NCI-H1417 (cell line): ENCODE measurements at regions not wholly inside any gene's neighbourhood (a gene's known extent, or its start where the extent isn't known, plus 50 kb on each side); places are given as distances from the start of the nearest gene placed in this dataset.
"Not testable (repeated sequence)": the region's sequence is repeated elsewhere in the genome, so short reads cannot be mapped to it uniquely, and the experiment has no call there.

Source experiments
- DNase-seq, 3 experiments: peaks; one replicate each; lab custom pipeline; 2025; lab: John Stamatoyannopoulos, UW

DNA sequence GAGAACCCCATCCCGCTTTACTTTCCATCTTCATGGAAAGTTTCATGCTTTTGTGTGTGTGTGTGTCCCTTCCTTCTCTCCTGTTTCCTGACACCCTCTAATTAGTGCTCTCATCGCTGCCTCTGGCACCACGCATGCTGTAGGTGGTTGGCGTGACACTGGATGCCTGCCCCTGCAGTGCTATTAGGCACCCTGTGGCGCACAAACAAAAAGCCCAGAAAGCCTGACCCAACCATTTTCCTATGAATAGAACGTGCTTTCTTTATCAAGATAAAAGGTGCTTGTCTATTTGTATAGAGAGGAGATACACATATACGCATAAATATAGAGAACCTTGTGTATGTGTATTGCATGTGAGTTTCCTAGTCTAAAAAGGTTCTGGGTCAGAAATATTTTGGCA lies 120.8 kb upstream of the CDCA7L start:
- peak in 2 of 3 experiments; percentile 94 to 98 for DNase-seq

DNA sequence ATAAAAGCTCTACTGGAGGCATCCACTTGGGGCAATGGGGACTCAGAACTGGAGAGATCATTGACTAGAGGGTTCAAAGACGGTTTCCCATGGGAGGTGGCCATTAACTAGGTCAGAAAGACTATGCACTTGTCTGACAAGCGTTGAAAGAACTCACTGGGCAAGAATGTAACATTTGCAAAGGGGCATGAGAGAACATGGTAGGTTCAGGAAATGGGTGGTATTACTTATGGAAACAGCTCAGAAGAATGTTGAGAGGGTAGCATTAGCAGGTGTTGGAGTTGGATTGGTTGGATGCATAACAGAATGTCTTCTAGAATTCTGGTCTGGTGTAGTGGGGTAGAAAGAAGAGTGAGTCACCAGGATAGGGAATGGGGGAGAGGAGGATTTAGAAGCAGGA lies 119.1 kb upstream of the CDCA7L start:
- peak in 1 of 3 experiments; percentile 23 for DNase-seq

DNA sequence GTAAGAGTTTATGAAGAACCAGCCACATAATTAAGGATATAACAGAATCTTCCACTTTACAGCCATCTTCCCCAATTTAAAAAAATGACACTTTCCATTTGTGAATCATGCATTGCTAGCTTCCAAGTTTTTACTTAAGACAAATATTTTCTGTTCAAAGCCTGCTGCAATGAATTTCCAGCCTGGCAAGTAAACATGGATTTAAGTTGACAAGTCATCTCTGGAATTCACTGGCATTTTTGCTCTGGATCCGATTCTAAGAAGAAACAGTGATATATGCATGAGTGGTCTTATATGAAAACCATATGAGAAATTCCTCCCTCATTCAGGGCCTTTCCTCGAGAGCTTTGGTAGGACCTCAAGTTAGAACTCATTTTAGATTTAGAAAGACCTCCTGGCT lies 116.1 kb upstream of the CDCA7L start:
- no peak for DNase-seq

DNA sequence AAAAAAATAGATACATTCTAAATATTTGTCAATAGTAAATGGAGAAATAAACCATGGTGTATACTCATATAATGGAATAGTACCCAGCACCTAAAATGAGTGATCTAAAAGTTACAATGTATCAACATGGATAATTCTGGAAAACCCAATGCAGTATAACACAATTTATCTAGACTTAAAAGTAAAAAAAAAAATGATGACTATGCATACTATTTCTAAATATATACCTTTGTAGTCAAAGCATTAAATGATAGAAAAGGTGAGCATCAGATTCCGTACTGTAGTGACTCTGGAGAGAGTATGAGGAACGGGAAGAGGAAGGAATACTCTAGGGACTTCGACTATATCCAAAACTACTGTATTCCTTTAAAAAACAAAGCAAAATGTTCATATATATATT lies 115.2 kb upstream of the CDCA7L start:
- DNase-seq: no peak

DNA sequence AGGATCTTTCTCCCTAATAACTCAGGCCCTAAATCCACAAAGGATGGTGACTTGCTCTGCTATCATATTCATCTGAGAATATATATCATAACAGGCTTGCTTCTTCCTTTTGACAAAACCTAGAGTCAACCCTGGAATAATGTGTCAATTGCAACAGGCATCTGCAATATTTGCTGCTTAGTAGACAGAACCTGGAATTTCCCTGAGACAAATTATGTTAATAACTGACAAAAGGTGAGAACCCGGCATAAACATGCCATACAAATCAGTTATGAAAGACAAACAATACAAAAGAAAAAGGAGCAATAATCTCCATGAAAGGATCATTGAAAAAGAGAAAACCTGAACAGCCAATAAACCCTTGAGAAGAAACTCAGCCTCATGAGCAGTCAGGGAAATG lies 114.5 kb upstream of the CDCA7L start:
- no peak for DNase-seq

DNA sequence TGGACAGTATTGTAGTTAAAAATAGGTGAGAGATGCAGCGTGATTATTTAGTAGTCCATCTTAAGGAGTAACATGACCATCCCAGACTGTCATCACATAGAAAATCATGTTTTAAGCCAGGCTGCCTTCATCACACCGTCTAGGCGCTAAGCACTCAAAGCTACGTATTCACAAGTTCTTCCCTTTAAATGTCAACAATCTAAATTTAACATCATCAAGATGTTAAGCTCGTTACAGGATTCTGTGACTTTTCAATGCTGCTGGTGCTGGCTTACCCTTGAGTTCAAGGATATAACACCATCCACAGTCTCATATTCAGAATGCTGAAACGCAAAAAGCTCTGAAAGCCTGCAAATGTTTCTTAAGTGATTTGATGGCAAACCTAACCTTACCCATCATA lies 109.5 kb upstream of the CDCA7L start:
- no peak for DNase-seq

DNA sequence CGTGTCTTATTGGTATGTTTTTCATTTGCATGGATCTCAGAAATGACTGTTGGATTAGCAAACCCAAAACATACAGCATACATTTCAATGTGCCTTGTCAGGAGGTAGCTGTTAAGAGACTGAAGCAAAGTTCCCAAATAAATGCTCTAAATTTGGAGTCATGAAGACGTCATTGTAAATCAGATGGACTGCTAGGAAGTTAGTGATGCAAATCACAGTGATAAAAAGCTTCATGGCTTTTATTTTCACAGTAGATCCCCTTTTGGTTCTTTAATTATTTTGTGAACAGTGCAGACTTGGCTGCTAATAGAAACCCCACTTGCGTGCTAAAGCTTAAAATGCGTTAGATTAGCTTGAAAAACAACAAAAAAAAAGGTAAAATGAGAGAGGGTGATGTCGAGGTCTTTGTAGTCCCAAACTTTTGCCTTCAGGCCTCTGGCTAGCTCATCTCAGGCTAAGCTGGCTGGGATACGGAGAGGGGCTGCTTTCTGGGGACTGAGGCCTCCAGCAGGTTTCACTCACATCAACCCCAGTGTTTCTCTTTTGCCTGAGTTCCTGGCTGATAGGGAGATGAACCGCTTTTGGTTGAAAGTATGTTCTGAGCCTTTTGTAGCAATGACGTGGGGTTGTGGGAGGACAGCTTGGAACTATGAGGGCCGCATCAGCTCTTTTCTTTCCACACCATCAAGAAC lies 107.1 kb upstream of the CDCA7L start:
- no peak for DNase-seq

DNA sequence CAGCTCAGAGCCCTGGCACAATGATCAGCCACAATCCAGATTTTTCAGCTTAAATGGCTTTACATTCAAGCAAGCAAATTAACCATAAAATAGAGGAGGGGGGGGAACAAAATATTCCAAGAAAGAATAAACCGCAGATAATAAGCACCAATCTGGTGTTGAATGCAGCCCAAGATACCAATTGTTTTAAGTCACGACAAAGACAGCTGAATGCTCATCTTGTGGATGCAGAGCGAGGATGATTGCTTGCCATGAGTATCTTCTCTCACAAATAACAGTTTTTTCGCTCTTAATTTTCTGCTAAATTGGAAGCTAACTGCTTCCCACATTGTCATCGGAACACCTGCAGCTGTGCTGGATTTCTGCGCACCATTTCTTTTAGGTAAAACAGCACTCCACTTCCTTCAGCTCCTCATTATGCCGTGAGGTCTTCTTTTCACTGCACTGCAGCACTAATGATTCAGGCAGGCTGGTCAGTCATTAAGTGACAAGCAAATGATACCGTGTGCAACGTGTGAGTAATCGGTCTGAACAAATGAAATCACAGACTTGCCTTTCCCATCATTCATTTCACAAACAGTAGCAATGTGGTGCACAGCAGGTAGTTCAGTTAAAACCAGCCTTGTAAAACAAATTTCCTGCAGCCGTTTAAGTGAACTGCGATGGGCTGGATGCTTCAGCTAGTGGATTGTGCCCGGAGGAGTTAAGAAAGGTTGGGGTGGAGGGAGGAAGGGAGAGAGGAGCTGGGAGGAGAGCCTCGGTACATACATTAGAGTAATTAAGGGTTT lies 106.4 kb upstream of the CDCA7L start:
- DNase-seq: peak in 2 of 3 experiments; percentile 74 to 92

DNA sequence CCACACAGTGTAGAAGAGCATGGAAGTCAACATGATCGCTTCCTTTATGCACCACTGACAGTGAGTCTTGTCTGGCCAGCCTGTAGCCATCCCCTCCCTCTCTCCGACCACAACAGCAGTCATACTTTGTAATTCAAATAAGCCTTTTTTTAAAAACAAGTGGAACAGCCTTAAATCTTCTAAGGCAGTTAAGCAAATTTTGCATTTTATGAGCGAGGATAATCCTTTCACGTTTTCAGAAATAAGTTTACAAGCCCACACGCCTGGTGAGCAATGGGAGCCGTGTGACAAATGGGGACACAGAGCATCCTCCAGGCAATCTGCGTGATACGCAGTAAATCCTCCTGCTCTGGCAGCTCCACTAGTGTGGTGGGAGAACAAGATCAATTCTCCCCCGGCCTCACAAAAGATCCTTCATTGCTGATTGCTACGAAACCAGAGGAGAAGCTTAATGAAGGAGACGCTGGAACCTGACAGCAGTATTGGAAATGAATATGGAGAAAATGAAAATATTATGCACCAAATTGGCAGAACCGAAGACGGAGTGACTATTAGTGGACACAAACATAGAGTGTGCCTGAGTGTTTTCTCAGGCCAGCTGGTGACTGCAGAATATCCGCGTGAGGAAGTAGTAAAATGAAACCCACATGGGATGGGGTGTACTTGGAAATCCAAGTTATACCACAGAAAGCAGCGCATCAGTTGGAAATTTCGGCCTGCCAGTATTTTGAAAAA lies 104.2 kb upstream of the CDCA7L start:
- no peak for DNase-seq

DNA sequence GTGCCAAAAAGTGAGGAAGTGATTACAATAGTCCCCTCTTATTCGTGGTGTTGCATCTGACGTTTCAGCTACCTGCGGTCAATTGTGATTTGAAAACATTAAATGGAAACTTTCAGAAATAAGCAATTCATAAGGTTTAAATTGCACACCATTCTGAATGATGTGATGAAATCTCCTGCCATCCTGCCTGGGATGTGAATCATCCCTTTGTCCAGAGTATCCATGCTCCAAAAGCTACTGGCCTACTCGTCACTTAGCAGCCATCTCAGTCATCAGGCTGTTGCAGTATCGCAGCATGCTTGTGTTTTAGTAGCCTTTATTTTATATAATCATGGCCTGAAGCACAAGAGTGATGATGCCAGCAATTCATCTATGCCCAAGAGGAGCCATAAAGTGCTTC lies 97.7 kb upstream of the CDCA7L start:
- no peak for DNase-seq

DNA sequence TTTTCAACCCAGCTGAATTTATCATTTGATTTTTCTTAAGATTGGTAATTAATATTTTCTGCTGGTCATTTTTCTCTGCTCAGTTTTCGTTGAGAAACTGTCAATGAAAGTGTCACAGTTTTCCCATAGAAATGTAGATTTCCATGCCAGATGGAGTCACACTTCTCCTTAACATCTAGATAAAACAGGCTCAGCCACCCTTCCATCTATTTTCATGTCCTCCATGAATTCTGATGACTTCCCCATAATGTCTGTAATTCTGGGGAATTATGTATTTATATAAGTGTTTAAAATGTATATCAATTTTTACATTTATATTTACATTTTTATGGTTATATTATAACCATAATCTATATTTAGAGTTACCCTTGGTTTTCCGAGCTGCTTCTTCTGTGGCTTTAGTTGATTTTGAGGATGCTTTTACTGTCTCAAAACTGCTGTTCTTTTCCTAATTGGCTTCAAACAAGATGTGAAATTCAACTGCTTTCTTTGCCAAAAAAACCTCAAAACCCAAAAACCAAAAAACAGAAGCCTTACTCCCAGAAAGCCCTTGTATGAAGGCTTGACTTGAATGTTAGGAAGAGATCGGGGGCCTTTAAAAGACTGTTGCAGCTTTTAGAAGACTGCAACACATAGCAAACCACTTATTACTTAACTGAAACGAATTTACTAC lies 95.4 kb upstream of the CDCA7L start:
- no peak for DNase-seq

DNA sequence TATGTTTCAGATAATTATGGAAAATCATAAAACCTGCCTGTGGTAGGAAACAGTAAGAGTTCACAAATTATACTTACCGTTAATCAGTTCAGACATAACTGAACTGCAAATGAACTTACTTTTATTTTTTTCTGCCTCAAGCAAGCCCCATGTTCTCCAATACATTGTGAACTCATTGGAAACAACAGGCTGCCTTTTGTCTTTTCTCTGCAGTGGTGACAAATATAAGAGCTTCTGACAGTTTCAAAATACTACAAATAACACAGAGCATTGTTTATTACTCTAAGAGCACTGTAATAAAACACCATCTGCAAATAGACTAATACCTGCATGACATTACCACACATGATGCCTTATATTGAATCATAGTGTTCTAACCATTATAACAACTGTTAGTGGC lies 94.0 kb upstream of the CDCA7L start:
- DNase-seq: peak in 1 of 3 experiments; percentile 57

DNA sequence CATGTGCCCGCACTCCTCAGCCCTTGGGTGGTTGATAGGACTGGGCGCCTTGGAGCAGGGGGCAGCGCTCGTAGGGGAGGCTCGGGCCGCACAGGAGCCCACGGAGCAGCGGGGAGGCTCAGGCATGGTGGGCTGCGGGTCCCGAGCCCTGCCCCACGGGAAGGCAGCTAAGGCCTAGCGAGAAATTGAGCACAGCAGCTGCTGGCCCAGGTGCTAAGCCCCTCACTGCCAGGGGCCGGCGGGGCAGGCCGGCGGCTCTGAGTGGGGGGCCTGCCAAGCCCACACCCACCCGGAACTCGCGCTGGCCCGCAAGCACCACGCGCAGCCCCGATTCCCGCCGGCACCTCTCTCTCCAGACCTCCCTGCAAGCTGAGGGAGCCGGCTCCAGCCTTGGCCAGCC lies 86.7 kb upstream of the CDCA7L start:
- not testable (repeated sequence) for DNase-seq

DNA sequence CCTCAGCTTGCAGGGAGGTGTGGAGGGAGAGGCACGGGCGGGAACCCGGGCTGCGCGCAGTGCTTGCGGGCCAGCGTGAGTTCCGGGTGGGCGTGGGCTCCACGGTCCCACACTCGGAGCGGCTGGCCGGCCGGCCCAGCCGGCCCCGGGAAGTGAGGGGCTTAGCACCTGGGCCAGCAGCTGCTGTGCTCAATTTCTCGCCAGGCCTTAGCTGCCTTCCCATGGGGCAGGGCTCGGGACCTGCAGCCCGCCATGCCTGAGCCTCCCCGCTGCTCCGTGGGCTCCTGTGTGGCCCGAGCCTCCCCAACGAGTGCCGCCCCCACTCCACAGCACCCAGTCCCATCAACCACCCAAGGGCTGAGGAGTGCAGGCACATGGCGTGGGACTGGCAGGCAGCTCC lies 83.0 kb upstream of the CDCA7L start:
- DNase-seq: not testable (repeated sequence)

DNA sequence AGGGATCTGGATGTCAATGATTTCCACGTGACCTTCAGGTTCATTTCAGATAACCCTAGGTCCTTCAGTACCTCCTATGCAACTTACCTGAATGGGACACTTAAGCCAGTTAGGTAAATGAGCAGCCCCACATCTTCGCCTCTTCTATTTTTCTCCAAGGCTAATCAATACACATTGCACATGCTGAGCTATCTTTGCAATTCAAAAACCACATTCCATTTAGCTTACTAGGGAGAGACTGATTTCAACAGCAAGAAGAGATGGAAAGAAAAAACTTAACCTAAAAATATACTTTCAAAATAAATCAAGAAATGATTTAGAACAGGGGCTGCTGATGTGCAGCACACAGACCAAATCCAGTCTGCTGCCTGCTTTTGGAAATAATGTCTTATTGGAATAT lies 81.8 kb upstream of the CDCA7L start:
- DNase-seq: no peak

DNA sequence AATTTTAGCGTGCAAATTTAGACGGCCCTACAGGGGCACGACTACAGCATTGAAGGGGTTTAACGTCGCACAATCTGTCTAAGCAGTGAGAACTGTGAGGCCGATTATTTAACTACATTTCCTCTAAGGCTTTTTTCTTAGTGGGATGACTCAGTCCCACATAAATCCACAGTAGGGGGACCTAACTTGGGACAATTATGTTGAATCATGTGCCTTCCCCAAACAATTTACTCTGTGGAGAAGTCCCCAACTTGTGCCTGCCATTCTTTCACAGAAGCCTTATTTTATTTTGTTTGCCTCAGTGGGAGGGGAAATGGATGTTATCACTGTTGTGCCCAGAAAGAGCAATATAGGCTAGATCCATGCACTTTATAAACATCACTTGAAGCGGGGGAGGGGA lies 80.3 kb upstream of the CDCA7L start:
- DNase-seq: no peak

DNA sequence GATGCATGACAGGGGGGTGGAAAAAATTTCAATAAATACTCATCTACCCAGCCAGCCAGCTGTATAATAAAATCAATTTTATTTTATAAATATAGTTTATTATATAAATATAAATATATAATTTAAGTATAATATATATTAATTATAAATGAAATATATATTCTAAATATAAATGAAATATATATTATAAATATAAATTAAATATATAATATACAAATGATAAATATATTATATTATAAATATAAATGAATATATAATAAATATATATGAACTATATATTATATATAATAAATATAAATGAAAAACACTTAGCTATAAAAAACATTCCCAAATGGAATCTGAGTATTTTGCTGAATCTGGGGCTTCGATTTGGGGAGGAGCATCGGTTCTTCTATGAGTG lies 79.4 kb upstream of the CDCA7L start:
- no peak for DNase-seq

DNA sequence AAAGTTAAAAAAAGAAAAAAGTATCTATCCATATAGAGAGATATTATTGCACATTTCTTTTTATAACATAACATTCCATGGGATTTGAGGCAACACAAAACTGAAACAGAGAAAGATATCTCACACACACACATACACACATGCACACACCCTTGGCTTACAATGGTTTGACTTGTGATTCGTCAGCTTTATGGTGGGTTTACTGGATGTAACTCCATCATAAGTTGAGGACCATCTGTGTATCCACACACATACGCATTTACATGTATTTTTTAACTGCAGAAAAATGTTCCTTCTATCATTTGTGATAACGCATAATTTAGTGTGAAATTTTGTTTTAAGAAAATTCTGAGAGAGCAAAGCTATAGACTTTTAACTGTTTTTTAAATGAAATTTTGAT lies 74.2 kb upstream of the CDCA7L start:
- DNase-seq: no peak

DNA sequence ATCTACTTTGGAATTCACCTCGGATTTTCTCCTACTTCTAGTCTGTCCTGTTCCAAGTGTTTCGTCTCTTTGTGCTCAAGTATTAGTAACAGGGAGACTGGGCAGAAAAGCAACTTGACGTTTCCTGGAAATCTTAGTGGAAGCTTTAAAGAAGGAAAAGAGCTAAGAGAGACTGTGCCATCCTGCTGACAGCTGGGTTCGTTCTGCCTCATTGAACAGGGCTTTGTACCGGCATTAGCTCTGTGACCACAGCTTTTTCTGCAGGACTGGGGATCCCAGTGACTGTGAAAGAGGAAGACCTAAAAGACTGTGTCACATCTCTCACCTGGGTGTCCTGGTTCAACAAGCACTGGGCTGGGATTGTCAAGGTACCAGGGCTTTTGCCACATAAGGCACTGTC lies 70.8 kb upstream of the CDCA7L start:
- no peak for DNase-seq

DNA sequence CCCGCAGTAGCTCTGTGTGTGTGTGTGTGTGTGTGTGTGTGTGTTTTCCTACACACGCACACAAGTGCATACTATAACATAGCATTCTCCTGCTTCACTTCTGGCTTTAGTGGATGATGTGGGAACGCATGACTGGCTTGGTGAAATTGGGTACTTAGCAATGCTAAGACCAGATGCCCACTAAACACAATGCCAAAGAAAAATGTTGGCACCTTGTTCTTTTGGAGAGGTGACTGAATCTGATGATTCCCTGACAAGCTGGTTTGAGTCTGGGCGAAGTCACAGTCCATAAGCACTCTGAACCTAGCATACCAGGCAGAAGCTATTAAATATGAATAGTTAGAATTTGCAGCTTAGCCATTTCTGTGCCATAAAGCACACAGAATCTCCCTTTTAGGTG lies 68.0 kb upstream of the CDCA7L start:
- DNase-seq: no peak

DNA sequence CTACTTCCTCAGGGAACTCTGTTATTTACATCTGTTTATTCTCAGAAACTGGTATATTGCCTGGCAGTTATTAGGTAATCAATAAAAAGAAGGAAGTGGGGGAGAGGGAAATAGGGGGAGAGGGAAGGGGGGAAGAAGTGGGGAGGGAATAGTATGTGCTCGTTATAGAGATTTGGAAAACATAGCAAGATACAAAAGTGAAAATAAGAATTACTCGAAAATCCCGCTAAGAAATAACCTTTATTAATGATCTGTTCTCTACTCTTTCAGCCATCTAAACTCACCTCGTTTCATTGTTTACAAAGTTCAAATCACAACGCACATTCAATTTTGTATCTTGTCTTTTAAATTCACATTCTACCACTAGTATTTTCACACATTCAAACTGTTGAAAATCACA lies 63.0 kb upstream of the CDCA7L start:
- DNase-seq: no peak

DNA sequence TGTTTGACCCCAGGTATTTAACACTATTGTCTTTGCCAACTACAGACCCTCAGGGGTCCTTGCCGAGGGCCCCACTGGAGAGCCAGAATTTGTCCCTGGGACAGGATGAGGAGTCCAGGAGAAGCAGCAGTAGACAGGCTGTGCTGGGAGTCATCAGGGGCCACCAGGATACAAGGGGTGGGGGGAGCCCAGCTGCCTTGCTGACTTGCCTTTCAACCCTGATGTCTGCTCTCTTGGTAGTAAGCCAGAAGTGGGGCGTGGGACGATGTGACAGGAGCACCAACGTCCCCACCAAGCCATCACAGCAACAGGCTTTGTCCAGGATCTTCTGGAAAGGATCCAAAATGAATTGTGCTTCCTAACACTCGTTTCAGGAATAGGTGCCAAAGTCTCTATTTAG lies 62.4 kb upstream of the CDCA7L start:
- no peak for DNase-seq

DNA sequence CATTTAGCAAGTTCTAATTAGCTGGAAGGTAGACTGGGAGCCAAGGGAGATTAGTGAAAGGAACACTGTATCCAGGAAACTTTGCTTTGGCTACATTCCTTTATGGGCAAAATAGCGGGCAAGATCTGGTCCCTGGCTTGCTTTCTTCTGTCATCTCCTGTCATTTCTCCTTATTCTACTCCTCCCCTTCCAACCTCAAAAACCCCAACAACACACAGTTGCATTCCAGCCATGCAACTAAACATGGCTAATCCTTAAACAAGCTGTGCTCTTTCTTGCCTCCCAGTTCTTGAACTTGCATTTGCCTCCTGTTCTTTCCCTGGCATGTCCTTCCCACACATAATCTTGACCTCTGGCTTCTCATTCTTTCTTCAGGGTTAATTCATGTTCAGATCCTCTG lies 59.5 kb upstream of the CDCA7L start:
- no peak for DNase-seq
